GM18951 (cell line): ENCODE measurements at regions not wholly inside any gene's neighbourhood (a gene's known extent, or its start where the extent isn't known, plus 50 kb on each side); places are given as distances from the start of the nearest gene placed in this dataset.

Experiments used
- POLR2A ChIP-seq: IDR thresholded peaks from 4 replicates; pipeline ENCODE4 v1.6.1; 2011; ENCODE audit warnings: mild to moderate bottlenecking; ENCODE audit not compliant: insufficient read length, insufficient read depth; ENCODE audit errors: extremely low read depth
- in situ Hi-C: fragments of 300-500 bp; cut with MboI; formaldehyde crosslinking; loops from one replicate; pipeline ENCODE4 v1.12.0; 2022; ENCODE audit warnings: low sequenced_read_pairs, mixed read lengths, inconsistent platforms; ENCODE audit not compliant: unreplicated experiment

GRCh38 chr17:11122908-11123307, 118.1 kb upstream of the SHISA6 start:
- in situ Hi-C loops: no loop called here
- no peak for TF ChIP-seq POLR2A

- TF ChIP-seq POLR2A: no peak
- in situ Hi-C loops: no loop called here
Measured at GRCh38 chr17:11121341-11121985, 119.5 kb upstream of the SHISA6 start.

DNA sequence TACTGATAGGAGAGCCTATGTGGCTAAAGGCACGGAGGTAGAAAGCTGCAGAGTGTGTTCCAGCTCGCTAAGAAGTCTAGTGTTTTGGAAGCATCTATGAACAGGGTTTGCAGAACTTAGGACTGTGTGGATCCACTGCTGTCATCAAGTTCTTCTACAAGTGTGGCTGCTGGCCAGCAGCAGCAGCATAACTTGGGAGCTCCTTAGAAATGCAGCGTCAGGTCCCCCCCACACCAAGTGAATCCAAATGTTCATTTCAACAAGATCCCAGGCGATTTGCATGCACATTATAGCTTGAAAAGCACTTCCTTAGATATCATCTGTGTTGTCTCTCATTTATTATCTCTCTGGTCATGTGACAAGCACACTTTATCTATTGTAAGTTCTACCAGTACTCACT, 131.9 kb upstream of the SHISA6 start:
- no peak for TF ChIP-seq POLR2A
- in situ Hi-C loops: no loop called here

DNA sequence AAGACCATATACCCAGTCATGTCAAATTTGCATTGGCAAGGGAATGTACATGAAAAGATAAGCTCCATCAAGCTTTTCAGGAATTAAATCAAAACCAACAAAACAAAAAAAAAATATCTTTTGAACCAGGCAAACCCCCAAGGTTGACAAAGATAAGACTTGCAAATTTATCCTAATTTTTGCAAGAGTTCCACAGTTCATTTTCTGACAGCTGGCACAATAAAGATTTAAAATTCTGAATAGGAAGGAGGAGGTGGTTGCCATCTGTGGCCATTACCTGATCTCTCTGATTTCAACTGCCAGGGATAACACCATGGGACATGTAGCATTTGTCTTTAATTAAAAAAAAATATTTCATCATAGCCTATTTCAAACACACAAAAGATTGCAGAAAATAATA, 135.9 kb upstream of the SHISA6 start:
- TF ChIP-seq POLR2A: no peak
- in situ Hi-C loops: no loop called here

- in situ Hi-C loops: no loop called here
- TF ChIP-seq POLR2A: no peak
Measured at GRCh38 chr17:11097121-11097520, 143.9 kb upstream of the SHISA6 start.

GRCh38 chr17:11094331-11094730, 146.7 kb upstream of the SHISA6 start:
- no peak for TF ChIP-seq POLR2A
- in situ Hi-C loops: no loop called here

DNA sequence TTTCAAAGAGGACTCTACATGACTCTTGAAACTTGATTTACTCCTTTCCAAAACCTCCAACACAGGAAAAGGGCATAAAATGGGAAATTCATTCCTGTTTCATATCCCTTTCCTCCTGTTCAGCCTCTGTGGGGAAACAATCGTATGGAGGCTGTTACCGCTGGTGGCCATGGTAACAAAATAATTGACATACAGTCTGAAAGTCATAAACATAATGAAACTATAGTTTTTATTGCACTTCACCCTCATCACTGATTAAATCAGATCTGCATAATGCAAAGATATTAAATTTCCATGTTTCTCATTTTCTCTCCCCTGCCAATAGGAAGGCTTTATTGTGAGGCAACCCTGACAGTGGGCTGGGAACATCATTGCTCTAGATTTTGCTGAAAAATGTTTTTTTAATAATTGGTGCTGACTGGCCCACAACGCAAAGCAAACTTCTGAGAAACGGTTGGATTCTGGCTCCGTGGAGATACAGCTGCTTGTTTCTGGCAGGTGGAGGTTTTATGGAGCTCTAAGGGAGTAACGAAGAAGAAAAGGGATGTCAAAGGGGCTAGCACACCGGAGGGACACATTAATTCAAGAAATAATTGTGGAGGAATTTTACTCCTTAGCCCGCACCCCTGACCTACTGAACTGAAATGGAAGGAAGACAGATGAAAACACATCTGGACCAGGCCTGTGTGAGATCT, 154.2 kb upstream of the SHISA6 start:
- no peak for TF ChIP-seq POLR2A
- in situ Hi-C loops: no loop called here

GRCh38 chr17:11082559-11082958, 158.5 kb upstream of the SHISA6 start:
- no peak for TF ChIP-seq POLR2A

DNA sequence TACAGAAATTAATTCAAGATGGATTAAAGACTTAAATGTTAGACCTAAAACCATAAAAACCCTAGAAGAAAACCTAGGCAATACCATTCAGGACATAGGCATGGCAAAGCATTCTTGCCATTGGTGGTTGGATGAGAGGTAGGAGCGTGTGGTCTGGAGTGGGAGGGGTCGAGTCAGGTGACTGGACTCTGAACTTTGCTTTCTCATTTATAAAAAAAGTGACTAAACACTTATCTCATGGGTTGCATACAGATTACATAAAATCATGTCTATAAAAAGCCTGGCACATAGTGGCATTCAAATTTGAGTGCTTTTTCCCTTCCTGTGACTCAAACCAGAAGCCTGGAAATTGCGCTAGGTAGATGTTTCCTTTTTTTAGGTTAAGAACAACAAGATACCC, 159.7 kb upstream of the SHISA6 start:
- no peak for TF ChIP-seq POLR2A
- in situ Hi-C loops: no loop called here

More at GRCh38 chr17:11082559-11082958, 158.5 kb upstream of the SHISA6 start:
- in situ Hi-C loops: no loop called here

DNA sequence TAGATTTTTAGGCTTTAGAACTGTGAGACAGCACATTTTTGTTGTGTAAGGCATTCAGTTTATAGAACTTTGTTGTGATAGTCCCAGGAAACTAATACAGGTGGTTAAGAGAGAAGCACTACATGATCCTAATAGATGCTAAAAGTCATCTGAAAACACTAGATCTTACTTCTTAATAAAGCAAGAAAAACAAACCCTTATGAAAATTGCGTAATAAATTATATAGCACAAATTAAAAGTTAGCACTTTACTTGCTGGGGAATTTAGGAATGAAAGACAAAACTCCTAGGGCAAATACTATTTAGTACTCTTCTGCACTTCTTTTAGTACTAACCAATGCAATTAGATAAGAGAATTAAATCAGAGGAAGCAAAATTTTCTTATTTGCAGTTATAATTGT, 163.3 kb upstream of the SHISA6 start:
- in situ Hi-C loops: no loop called here
- no peak for TF ChIP-seq POLR2A

DNA sequence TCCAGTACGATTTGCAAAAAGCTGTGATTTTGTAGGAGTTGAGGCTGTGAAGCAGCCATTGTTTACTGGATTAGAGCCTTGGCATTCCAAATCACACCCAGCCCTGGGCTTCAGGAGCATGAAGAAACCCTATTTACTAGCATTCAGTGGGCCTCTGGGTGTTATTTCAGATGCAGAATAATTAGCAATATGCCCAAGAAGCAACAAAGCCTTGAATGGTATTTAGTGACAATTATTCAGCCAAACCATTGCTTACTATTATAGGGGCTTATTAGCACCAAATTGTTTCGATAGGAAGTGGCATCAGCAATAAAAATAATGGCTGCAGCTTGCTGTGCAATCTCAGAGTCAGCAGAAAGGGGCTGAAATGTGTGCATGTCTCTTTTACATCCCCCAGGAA, 166.6 kb upstream of the SHISA6 start:
- TF ChIP-seq POLR2A: no peak
- in situ Hi-C loops: no loop called here

- in situ Hi-C loops: no loop called here
- TF ChIP-seq POLR2A: no peak
Measured at GRCh38 chr17:11056926-11057325, 184.1 kb upstream of the SHISA6 start.

GRCh38 chr17:11053846-11054245, 187.2 kb upstream of the SHISA6 start:
- no peak for TF ChIP-seq POLR2A
- in situ Hi-C loops: no loop called here

- in situ Hi-C loops: no loop called here
- no peak for TF ChIP-seq POLR2A
Measured at GRCh38 chr17:11049539-11049938, 191.5 kb upstream of the SHISA6 start.

DNA sequence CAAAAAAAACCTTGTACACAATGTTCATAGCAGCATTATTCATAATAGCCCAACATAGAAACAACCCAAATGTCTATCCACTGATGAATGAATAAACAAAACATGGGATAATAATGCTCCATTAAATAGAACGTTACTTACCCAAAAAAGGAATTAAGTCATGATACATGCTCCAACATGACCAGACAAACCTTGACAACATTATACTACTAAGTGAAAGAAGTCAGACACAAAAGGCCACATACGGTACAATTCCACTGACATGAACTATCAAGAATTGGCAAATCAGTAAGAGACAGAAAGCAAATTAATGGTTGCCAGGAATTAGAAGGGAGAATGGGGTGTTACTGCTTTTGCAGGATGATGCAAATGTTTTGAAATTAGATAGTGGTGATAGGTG, 193.8 kb upstream of the SHISA6 start:
- in situ Hi-C loops: no loop called here
- TF ChIP-seq POLR2A: no peak

- in situ Hi-C loops: no loop called here
Measured at GRCh38 chr17:11039342-11039741, 201.5 kb upstream of the PIRT start.

More at GRCh38 chr17:11039342-11039741, 201.5 kb upstream of the PIRT start:
- TF ChIP-seq POLR2A: no peak
